ENCODE measurements at regions not wholly inside any gene's neighbourhood (a gene's known extent, or its start where the extent isn't known, plus 50 kb on each side); places are given as distances from the start of the nearest gene placed in this dataset.

DNA sequence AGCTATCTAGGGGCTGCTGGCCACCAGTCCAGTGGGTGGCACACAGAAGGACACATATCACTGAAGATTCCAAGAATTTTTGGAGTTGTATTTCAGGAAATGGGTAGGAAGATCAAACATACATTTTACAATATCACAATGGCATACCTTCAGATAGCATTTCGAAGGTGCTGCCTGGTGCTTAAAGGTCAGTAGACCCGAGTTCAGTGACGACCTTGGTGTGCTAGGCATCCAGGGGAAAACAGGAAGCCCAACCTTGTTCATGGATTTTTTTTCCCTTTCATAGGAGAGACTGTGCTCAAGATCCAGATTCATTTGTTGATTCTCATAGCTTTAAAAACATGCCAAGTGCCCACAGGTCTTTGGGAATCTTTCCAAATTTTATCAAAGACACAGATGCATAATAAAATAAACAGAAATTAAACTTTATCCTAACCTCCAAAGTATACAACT is 51.0 kb upstream of the RCBTB2 start:
- TF ChIP-seq, protein P1, sequence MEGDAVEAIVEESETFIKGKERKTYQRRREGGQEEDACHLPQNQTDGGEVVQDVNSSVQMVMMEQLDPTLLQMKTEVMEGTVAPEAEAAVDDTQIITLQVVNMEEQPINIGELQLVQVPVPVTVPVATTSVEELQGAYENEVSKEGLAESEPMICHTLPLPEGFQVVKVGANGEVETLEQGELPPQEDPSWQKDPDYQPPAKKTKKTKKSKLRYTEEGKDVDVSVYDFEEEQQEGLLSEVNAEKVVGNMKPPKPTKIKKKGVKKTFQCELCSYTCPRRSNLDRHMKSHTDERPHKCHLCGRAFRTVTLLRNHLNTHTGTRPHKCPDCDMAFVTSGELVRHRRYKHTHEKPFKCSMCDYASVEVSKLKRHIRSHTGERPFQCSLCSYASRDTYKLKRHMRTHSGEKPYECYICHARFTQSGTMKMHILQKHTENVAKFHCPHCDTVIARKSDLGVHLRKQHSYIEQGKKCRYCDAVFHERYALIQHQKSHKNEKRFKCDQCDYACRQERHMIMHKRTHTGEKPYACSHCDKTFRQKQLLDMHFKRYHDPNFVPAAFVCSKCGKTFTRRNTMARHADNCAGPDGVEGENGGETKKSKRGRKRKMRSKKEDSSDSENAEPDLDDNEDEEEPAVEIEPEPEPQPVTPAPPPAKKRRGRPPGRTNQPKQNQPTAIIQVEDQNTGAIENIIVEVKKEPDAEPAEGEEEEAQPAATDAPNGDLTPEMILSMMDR (IDR thresholded peaks at IDR 0.05), result no peak
- no peak for TF ChIP-seq ZFX (IDR thresholded peaks at IDR 0.05; ENCODE audit: borderline replicate concordance)
